ENCODE measurements at regions not wholly inside any gene's neighbourhood (a gene's known extent, or its start where the extent isn't known, plus 50 kb on each side); places are given as distances from the start of the nearest gene placed in this dataset.

DNA sequence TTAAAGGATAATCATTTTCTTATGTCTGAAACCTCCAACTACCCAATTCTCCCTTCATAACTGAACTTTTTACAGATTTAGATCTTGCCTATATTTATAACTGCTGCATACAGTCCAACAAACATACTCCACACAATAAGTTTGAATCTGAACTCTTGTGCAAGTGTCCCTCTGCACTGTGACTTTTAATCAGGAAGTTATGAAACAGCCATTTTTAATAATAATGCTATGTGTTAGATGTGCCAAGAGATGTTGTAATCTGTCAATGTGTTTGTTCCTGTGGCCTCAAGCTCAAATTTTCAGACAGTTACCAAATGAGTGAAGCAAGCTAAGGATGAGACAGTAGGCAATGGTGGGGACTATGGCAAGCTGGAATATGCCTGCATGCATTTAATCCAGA is 57.6 kb upstream of the MTAP start (continued):
- TF ChIP-seq ATM (IDR thresholded peaks at IDR 0.05; ENCODE audit: borderline replicate concordance) (no peak), KAT2B (IDR thresholded peaks at IDR 0.05; ENCODE audit: borderline replicate concordance, low read depth, low read length) (no peak), ZBTB46 (CRISPR knock-in tag; IDR thresholded peaks at IDR 0.05; ENCODE audit: borderline replicate concordance) (no peak), TBL1XR1 (IDR thresholded peaks at IDR 0.05; ENCODE audit: borderline replicate concordance, low read length, partially characterized antibody) (no peak), ZNF33A (CRISPR knock-in tag; IDR thresholded peaks at IDR 0.05; ENCODE audit: borderline replicate concordance) (no peak), REXO4 (CRISPR knock-in tag; IDR thresholded peaks at IDR 0.05; ENCODE audit: borderline replicate concordance) (no peak), MLX (CRISPR knock-in tag; IDR thresholded peaks at IDR 0.05) (no peak), ZNF709 (CRISPR knock-in tag; IDR thresholded peaks at IDR 0.05) (no peak)
- TF ChIP-seq, protein P1, sequence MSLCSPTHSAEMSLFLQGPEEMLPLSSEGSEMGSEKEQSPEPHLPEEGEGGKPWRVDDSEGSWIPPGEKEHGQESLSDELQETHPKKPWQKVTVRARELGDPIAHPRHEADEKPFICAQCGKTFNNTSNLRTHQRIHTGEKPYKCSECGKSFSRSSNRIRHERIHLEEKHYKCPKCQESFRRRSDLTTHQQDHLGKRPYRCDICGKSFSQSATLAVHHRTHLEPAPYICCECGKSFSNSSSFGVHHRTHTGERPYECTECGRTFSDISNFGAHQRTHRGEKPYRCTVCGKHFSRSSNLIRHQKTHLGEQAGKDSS (CRISPR knock-in tag; IDR thresholded peaks at IDR 0.05; ENCODE audit: borderline replicate concordance, low read depth): no peak
- TF ChIP-seq, protein P2, sequence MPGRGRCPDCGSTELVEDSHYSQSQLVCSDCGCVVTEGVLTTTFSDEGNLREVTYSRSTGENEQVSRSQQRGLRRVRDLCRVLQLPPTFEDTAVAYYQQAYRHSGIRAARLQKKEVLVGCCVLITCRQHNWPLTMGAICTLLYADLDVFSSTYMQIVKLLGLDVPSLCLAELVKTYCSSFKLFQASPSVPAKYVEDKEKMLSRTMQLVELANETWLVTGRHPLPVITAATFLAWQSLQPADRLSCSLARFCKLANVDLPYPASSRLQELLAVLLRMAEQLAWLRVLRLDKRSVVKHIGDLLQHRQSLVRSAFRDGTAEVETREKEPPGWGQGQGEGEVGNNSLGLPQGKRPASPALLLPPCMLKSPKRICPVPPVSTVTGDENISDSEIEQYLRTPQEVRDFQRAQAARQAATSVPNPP (CRISPR knock-in tag; IDR thresholded peaks at IDR 0.05): no peak
- TF ChIP-seq, protein P3, sequence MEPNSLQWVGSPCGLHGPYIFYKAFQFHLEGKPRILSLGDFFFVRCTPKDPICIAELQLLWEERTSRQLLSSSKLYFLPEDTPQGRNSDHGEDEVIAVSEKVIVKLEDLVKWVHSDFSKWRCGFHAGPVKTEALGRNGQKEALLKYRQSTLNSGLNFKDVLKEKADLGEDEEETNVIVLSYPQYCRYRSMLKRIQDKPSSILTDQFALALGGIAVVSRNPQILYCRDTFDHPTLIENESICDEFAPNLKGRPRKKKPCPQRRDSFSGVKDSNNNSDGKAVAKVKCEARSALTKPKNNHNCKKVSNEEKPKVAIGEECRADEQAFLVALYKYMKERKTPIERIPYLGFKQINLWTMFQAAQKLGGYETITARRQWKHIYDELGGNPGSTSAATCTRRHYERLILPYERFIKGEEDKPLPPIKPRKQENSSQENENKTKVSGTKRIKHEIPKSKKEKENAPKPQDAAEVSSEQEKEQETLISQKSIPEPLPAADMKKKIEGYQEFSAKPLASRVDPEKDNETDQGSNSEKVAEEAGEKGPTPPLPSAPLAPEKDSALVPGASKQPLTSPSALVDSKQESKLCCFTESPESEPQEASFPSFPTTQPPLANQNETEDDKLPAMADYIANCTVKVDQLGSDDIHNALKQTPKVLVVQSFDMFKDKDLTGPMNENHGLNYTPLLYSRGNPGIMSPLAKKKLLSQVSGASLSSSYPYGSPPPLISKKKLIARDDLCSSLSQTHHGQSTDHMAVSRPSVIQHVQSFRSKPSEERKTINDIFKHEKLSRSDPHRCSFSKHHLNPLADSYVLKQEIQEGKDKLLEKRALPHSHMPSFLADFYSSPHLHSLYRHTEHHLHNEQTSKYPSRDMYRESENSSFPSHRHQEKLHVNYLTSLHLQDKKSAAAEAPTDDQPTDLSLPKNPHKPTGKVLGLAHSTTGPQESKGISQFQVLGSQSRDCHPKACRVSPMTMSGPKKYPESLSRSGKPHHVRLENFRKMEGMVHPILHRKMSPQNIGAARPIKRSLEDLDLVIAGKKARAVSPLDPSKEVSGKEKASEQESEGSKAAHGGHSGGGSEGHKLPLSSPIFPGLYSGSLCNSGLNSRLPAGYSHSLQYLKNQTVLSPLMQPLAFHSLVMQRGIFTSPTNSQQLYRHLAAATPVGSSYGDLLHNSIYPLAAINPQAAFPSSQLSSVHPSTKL (CRISPR knock-in tag; IDR thresholded peaks at IDR 0.05): no peak

Measured in HepG2 (cell line).